Non-pigmented ciliary epithelial cell (primary cell): ENCODE measurements at regions not wholly inside any gene's neighbourhood (a gene's known extent, or its start where the extent isn't known, plus 50 kb on each side); places are given as distances from the start of the nearest gene placed in this dataset.
A peak's percentile ranks its signal among the peaks of the same experiment; 100 is the strongest.
"Not testable (repeated sequence)": the region's sequence is repeated elsewhere in the genome, so short reads cannot be mapped to it uniquely, and the experiment has no call there.

ENCODE experiments used
- DNase-seq: peaks from one replicate; pipeline ENCODE4 v3.0.0-alpha.2; 2010; ENCODE audit warnings: low read depth

DNA sequence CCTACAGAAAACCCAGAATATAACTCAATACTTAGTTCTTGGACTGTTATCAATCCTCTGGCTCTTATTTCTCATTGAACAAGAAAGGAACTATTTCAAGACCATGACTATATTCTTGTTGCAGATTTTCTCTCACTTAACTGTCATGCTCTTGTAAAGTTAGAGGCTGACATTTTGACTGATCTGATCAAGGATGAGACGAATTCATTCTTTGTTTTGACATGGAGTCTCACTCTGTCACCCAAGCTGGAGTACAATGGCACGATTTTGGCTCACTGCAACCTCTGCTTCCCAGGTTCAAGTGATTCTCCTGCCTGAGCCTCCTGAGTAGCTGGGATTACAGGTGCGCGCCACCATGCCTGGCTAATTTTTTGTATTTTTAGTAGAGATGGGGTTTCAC, 367.9 kb upstream of the SEMA3C start:
- DNase-seq = not testable (repeated sequence)

DNA sequence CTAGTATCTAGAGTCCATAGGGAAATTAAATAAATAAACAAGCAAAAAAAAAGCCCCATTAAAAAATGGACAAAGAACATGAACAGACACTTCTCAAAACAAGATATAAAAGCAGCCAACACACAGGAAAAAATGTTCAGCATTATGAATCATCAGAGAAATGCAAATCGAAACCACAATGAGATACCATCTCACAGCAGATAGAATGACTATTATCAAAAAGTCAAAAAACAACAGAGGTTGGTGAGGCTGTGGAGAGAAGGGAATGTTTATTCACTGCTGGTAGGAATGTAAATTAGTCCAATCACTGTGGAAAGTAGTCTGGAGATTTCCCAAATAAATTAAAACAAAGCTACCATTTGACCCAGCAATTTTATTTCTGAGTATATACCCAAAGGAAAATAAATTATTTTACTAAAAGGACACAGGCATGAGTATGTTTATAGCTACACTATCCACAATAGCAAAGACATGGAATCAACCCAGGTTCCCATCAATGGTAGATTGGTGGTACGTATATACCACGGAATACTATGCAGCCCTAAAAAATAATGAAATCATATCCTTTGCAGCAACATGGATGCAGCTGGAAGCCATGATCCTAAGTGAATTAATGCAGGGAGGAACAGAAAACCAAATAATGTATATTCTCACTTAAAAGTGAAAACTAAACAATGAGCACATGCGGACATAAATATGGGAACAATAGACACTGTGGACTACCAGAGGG, 366.5 kb upstream of the SEMA3C start:
- DNase-seq = peak; percentile 78

DNA sequence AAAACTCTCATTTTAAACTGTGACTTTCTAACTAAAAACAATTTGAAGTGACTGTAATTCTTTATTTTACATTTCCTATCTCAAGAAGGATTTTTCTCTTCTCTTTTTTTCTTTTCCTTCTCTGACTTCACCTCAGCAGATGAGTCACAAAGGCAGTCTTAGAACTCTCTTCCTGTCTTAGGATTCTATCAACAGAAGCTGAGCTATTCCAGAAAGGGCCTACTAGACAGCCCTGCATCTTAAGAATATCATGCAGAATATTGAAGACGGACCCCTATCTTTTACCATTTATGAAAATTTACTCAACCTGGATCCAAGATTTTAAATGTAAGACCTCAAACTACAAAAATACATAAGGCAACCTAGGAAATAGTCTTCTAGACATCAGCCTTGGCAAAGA, 365.7 kb upstream of the SEMA3C start:
- DNase-seq = peak; percentile 58

DNA sequence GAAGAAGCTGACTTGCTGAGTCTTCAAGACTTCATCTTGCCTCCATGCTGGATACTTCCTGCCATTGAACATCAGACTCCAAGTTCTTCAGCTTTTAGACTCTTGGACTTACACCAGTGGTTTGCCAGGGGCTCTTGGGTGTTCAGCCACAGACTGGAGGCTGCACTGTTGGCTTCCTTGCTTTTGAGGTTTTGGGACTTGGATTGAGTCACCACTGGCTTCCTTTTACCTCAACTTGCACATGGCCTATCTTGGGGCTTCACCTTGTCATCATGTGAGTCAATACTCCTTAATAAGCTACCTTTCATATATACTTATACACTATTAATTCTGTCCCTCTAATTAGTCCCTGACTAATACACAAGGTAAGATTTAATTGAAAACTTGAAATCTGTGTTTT, 361.7 kb upstream of the SEMA3C start:
- no peak for DNase-seq

DNA sequence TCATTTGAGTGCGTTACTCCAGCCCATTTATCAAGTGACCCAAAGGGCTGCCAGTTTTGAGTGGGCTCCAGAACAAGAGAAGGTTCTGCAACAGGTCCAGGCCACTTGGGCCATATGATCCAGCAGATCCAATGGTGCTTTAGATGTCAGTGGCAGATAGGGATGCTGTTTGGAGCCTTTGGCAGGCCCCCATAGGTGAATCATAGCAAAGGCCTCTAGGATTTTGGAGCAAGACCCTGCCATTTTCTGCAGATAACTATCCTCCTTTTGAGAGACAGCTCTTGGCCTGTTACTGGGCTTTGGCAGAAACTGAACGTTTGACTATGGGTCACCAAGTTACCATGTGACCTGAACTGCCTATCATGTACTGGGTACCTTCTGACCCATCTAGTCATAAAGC, 358.8 kb upstream of the SEMA3C start:
- DNase-seq = no peak

DNA sequence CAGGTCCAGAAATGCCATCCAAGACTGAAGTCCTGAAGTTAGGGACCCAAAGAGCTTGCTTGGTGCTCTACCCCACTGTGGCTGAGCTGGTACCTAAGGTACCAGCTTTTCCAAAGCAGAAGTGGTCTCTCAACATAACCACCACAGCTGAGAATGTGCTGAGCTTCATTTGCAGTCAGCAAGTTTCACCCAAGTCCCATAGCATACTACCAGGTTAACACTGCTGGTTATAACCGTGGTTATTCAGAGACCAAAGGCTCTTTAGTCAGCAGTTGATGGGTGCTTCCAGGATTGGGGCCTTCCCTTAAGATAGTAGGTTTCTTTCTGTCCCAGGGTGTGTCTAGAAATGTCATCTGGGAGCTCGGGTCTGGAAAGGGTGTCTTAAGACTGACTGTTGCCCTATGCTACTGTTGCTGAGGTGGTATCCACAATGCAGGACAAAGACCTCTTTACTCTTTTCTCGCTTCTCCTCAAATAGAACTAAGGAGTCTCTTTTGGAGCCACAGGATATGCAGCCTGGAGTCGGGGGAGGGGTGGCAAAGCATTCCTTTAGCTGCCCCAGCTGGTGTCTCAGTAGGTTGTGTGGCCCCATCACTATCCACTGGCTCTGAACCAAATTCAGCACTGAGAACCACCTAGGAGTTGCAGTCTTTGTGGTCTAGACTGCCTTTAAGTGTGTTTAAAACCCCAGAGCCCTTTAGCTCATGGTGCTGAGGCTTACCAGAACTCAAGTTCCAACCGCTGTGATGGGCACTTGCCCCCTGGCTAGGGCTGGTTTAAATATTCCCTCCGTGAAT, 354.9 kb upstream of the SEMA3C start:
- no peak for DNase-seq

DNA sequence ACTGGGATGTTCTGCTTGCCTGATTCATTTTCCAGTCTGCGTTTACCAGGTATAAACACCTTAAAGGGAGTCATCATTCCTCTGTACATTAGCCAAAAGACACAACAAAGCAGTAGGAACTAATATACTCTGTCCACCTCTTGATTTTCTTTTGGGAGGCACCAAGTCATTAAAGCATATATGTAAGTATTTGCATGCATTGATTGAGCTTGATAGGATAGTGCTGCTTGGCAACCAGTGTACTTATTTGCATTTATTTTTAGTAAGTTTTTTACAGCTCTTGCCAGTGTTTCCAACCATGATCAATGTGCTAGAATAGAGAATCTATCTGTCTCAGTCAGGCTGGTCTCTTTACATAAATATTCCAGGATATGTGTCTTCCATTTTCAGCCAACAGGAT, 353.3 kb upstream of the SEMA3C start:
- no peak for DNase-seq

DNA sequence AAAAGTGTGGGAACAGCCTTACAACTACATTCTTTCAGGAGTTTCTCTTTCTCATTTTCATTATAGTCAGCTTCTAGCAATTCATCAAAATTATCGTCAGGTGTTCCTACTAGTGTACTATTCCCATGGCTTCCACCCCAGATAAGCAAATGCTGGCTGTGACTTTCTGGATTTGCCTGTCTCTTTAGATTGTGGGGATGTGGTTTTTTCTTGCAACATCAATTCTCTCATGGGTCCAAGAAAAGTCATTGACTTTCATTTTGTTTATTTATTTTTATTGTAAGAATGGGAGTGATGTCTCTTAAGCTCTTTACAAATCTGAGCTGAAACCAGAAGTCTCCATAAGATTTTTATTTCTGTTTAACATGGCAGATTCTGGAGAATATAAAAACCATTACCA, 349.7 kb upstream of the SEMA3C start:
- DNase-seq = no peak

DNA sequence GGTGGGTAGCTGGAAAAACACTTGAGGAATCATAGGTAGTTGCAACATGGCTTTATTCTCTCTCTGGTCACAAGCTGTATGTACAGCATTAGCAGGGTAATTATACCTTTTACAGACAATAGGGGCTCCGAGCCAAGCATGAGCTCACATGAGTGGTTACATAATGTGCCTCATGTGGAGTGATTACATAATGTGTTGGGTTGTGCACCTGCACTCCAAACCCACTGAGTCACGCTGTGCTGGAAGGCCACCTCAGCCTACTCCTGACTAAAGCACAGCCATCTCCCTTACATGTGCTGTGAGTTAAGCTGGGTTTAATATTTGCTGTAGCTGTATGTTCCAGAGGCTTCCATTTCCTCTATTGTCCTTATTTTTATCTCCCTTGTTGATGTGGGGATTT, 348.7 kb upstream of the SEMA3C start:
- DNase-seq = peak; percentile 50

DNA sequence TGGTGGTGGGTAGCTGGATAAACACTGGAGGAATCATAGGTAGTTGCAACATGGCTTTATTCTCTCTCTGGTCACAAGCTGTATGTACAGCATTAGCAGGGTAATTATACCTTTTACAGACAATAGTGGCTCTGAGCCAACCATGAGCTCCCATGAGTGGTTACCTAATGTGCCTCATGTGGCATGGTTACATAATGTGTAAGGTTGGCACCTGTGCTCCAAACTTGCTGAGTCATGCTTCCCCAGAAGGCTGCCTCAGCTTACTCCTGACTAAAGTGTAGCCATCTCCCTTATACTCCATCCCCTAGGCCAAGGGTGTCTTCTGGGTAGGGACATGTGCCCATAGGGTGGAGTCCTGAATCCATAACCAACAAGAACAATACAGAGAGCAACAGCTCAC, 345.3 kb upstream of the SEMA3C start:
- DNase-seq = no peak

DNA sequence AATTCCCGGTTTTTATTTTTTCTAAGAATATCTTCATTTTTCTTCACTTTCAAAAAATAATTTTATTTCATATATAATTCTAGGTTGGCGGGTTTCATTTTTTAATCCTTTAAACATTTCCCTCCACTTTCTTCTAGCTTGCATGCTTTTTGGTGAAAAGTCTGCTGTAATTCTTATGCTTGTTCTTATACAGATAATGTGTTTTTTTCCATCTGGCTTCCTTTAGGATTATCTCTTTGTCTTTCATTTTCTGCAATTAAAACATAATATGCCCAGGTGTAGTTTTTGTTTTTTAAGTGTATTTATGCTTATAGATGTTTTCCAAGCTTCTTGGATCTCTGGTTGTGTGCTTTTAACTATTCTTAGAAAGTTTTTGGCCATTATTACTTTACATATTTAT, 341.3 kb upstream of the SEMA3C start:
- no peak for DNase-seq

DNA sequence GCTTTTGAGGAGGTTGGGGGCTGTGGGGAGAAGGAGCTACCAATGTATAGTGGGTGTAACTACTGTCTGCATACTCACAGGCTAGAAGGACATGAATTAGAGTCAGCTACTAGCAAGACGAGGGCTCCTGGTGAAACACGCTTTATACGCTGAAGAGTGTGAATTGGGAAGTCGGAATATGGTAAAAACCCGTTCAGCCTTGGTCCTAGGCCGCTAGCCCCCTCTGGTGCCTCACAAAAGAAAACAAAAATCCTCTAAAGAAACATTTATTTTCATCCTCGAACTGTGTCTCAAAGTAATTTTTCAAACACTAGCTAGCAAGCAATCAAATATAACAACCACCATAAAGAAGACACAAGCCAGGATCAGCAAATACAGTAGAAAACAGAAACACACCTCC, 338.1 kb upstream of the SEMA3C start:
- no peak for DNase-seq

DNA sequence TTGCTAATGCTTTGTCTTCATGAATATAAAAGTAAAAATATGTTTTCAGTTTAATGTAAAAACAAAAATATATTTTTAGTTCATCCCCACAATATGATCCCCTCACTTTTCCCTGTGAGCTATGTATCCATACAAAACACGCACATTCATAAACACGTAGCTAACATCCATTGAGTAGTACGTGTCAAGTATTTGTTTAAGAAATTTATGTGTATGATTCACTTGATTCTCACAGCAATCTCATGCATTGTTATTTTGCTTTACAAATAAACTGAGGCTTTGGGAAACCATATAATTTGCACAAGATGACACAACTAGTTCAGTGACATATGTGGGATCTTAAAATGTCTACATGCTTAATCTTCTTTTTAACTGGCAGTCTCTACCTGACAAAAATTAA, 329.6 kb upstream of the SEMA3C start:
- DNase-seq = peak; percentile 15

DNA sequence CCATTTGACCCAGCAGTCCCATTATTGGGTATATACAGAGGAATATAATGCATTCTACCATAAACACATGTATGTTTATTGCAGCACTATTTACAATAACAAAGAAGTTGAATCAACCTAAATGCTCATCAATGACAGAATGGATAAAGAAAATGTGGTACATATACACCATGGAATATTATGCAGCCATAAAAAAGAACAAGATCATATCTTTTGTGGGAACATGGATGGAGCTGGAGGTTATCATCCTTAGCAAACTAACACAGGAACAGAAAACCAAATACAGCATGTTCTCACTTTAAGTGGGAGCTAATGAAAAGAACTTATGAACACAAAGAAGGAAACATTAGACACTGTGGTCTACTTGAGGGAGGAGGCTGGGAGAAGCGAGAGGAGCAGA, 328.5 kb upstream of the SEMA3C start:
- DNase-seq = not testable (repeated sequence)

DNA sequence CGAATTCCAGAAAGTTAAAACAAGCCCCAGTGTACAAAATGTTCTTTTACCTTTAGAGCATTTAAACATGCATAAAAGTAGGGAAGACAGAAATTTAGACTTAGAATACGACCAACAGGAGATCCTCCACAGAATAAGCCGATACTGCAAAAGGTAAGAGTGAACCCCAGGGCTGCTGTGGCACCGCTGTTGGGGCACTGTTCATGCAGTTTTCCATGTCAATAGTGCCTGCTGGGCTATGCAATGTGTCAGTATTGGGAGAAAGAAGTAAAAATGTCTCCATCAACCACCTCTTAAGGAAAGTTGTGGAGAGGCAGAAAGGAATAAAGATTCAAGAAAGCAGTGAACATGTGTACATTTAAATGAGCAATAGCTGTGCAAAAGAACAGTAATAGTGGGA, 326.5 kb upstream of the SEMA3C start:
- no peak for DNase-seq

DNA sequence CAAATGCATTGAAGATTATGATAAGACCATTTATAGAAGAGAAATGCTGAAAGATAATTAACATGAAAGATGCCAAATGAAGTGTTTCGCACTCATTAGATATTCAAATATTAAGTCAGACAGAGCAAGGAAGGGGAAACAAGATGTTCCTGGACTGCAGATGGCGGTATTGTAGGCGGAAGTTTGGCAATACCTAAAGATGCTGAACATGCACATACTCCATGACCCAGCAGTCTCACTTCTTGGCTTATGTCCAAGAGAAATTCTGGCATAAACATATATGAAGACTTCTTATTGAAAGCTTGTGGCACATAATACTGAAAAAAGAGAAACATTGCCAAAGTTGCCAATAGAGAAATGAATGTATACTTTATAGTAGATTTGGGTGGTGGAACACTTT, 325.4 kb upstream of the SEMA3C start:
- no peak for DNase-seq

DNA sequence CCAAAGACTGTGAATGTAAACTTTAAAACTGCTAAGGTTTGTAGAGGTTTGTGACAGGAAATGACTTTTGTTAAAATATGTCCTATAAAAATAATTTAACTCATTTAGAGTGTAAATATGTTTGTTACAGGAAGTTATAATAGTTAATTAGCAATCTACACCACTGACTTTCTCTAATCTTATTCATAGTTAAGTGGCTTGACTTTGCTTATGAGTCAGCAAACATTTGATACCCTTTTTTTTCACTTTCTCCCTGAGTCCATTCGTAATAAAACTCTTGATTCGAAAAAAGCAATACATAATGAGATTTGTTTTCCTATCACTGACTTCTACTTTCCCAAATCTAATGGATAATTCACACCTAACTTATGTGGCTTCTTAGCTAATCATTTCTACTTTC, 317.7 kb upstream of the SEMA3C start:
- no peak for DNase-seq

DNA sequence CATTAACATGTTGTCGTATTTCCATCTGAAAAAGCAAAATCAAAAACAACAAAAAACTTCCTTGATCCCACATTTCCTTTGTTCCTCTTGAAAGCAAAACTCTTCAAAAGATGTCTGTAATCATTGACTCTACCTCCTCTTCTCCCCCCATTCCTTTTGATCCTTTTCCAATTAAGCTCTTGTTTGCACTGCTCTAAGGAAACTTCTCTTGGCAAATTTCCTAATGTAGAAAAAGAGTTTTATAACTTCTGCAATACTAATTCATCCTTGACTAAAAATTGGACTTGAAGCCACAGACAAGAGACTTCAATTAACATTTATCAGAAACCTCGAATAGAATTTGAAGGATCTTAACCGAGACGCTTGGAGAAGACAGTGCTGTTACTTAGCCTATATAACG, 317.1 kb upstream of the SEMA3C start:
- no peak for DNase-seq

DNA sequence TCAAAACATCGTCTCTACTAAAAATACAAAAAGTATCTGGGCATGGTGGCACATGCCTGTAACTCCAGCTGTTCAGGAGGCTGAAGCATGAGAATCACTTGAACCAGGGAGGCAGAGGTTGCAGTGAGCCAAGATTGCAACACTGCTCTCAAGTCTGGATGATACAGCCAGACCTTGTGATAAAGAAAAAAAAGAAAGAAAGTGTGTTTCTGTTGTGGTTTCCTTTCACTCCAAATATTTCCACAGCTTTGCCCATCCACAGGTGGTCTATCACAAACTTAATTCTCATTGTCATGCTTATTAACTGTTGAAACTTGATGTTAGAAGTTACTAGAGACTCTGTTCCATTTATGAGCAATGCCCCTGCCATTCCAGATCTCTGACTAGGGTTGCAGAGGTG, 316.0 kb upstream of the SEMA3C start:
- no peak for DNase-seq

DNA sequence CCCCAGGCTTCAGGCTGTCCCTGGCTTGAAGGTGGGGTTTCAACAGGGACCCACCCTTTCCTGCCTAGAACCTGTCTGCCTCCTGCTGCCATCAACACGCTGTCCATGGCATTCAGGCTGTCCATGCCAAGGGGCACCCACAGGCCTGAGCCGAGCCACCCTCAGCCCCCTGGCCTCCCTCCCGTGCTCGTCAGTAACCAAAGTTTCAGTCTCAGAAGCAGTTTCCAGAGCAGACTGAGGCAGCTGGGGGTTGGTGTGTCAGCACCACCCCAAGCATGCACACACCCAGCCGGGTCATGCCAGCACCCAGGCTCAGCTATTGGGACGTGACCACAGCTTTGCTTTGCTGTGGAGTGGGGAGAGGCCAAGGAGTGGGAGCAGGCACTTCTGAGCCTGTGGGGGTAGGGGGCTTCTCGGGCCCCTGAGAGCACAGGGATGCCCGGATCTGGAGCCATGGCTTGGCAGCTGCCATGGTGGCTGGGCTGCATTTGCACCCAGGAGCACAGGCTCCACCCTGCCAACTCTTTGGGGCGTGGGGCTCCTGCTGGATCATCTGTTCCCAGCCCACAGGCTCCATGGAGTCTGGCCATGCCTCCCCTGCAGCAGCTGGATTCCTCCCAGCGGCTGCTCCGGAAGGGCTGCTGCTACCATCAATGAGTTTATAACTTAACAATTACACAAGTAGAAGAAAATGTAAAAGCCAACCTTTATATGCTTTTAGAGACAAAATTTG, 314.5 kb upstream of the SEMA3C start:
- no peak for DNase-seq

DNA sequence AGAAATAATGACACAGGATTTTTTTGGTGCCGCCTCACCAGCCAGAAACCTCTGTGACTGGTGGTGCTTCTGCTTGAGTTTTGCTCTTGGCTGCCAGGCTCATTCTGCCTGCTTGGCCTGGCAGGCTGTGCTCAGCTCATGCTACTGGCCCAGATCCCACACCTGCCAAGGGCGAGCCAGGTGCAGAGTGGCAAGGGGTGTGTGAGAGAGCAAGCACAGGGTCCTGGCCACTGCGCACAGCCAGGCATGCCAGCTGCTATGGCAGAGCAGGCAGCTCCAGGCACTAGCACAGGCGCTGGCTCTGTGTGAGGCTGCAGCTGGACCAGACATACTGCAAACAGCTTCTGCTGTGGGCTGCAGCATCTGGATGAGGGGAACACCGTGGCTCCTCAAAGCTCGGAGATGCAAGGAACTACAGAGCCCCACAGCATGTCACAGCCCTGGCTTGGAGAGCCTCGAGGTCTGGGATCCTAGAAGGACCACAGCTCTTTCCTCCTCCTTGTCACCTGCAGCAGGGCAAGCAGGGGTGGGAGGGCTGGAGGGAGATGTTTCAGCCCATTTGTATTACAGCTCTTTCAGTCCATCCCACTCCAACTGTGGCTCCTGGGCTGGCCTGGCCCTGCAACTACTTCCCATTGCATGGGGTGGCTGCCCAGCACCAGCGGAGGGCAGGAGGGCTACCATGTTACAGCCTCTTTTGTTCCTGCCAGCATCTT, 313.4 kb upstream of the SEMA3C start:
- no peak for DNase-seq

DNA sequence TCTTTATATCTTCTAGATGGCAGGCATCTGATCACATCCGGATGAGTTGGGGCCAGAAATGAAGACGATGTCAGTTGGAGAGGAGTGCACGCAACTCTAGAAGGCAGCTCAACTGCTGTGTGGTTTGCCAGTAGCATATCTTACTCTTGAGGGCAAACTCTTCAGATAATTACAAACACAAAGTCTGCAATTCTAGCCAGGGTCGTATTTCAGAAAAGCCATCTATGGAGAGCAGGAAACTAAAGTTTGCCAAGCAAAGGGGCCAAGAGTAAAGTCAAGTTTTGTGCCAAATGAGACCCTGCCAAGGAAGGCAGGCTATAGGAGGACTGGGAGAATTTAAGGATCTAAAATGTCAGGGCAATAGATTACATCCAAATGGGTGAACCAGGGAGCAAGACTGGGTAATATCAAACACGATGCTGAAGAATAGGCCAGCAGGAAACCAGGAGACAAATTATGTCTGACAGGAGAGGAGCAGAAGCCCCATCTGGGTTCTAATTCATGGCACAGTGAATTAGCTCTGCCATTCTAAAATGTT, 312.5 kb upstream of the SEMA3C start:
- DNase-seq = no peak
